AML-193 (cell line): ENCODE measurements at regions not wholly inside any gene's neighbourhood (a gene's known extent, or its start where the extent isn't known, plus 50 kb on each side); places are given as distances from the start of the nearest gene placed in this dataset.

Experiments used
- DNase-seq, 2 experiments: peaks; one replicate each; lab custom pipeline; 2025; lab: John Stamatoyannopoulos, UW

DNA sequence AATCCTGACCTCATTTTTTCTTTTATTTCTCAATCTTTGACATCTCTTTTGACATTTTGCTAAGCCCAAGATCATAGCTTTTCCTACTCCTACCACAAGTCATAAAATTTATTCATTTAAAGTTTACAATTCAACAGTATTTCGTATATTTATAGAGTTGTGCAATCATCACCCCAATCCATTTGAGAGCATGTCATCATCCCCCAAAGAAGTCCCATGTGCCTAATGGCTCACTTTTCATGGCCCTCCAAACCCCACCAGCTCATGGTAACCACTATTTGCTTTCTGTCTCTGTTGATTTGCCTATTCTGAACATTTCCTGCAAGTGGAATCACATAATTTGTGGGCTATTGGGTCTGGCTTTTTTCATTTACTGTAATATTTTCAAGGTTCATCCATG, 52.5 kb upstream of the GLI3 start:
- no peak for DNase-seq
